ENCODE measurements at regions not wholly inside any gene's neighbourhood (a gene's known extent, or its start where the extent isn't known, plus 50 kb on each side); places are given as distances from the start of the nearest gene placed in this dataset.

GRCh38 chr5:135103575-135103853 lies 69.5 kb upstream of the PITX1 start:
- Histone ChIP-seq H4K20me1 (ENCODE audit: insufficient read depth, low read length) (no peaks in the 10 kb centered on the region), H3K36me3 (ENCODE audit: insufficient read depth, low read length) (no peaks in the 10 kb centered on the region), H3K27me3 (ENCODE audit: insufficient read depth, low read length) (no peaks in the 10 kb centered on the region), H3K27ac (ENCODE audit: low read depth, low read length) (no peak overlapping the region), H3K4me2 (ENCODE audit: insufficient read depth, low read length) (no peak overlapping the region), H3K4me3 (ENCODE audit: insufficient read depth, low read length) (no peak overlapping the region), H3K4me1 (ENCODE audit: insufficient read depth, low read length) (no peaks in the 10 kb centered on the region), H2AFZ (ENCODE audit: low read length) (no peak overlapping the region), H3K79me2 (ENCODE audit: insufficient read depth, low read length) (no peaks in the 10 kb centered on the region), H3K9me3 (ENCODE audit: low read depth, low read length) (no peaks in the 10 kb centered on the region)
- no peak for DNase-seq (ENCODE audit: insufficient read length, low spot score, missing footprints)
- TF ChIP-seq CTCF (IDR thresholded peaks at IDR 0.05; ENCODE audit: extremely low read depth, low read depth, low read length) = no peak

GRCh38 chr5:135102716-135103574 lies 68.9 kb upstream of the PITX1 start:
- no peaks in the 10 kb centered on the region for H3K27me3 ChIP-seq (ENCODE audit: insufficient read depth, low read length)
- no peak overlapping the region for H2AFZ ChIP-seq (ENCODE audit: low read length)
- DNase-seq (ENCODE audit: insufficient read length, low spot score, missing footprints) = no peak
- no peaks in the 10 kb centered on the region for H4K20me1 ChIP-seq (ENCODE audit: insufficient read depth, low read length)
- no peak overlapping the region for H3K4me2 ChIP-seq (ENCODE audit: insufficient read depth, low read length)
- TF ChIP-seq CTCF (IDR thresholded peaks at IDR 0.05; ENCODE audit: extremely low read depth, low read depth, low read length) = no peak
- H3K4me1 ChIP-seq (ENCODE audit: insufficient read depth, low read length) = no peaks in the 10 kb centered on the region
- no peaks in the 10 kb centered on the region for H3K79me2 ChIP-seq (ENCODE audit: insufficient read depth, low read length)
- H3K36me3 ChIP-seq (ENCODE audit: insufficient read depth, low read length) = no peaks in the 10 kb centered on the region
- no peak overlapping the region for H3K4me3 ChIP-seq (ENCODE audit: insufficient read depth, low read length)
- no peak overlapping the region for H3K27ac ChIP-seq (ENCODE audit: low read depth, low read length)
- no peaks in the 10 kb centered on the region for H3K9me3 ChIP-seq (ENCODE audit: low read depth, low read length)

GRCh38 chr5:135100431-135100830 lies 66.4 kb upstream of the PITX1 start:
- Histone ChIP-seq H3K4me1 (ENCODE audit: insufficient read depth, low read length) (no peaks in the 10 kb centered on the region), H3K4me2 (ENCODE audit: insufficient read depth, low read length) (no peak overlapping the region), H4K20me1 (ENCODE audit: insufficient read depth, low read length) (no peaks in the 10 kb centered on the region), H3K4me3 (ENCODE audit: insufficient read depth, low read length) (no peak overlapping the region), H3K79me2 (ENCODE audit: insufficient read depth, low read length) (no peaks in the 10 kb centered on the region), H3K9me3 (ENCODE audit: low read depth, low read length) (no peaks in the 10 kb centered on the region), H3K36me3 (ENCODE audit: insufficient read depth, low read length) (no peaks in the 10 kb centered on the region), H3K27ac (ENCODE audit: low read depth, low read length) (no peak overlapping the region), H2AFZ (ENCODE audit: low read length) (no peak overlapping the region), H3K27me3 (ENCODE audit: insufficient read depth, low read length) (no peaks in the 10 kb centered on the region)
- TF ChIP-seq CTCF (IDR thresholded peaks at IDR 0.05; ENCODE audit: extremely low read depth, low read depth, low read length) = no peak
- DNase-seq (ENCODE audit: insufficient read length, low spot score, missing footprints) = no peak

- H4K20me1 ChIP-seq (ENCODE audit: insufficient read depth, low read length) = no peaks in the 10 kb centered on the region
- no peak overlapping the region for H3K4me3 ChIP-seq (ENCODE audit: insufficient read depth, low read length)
- no peaks in the 10 kb centered on the region for H3K27me3 ChIP-seq (ENCODE audit: insufficient read depth, low read length)
- no peaks in the 10 kb centered on the region for H3K36me3 ChIP-seq (ENCODE audit: insufficient read depth, low read length)
- H3K4me2 ChIP-seq (ENCODE audit: insufficient read depth, low read length) = no peak overlapping the region
- TF ChIP-seq CTCF (IDR thresholded peaks at IDR 0.05; ENCODE audit: extremely low read depth, low read depth, low read length) = no peak
- no peaks in the 10 kb centered on the region for H3K4me1 ChIP-seq (ENCODE audit: insufficient read depth, low read length)
- H2AFZ ChIP-seq (ENCODE audit: low read length) = no peak overlapping the region
- H3K9me3 ChIP-seq (ENCODE audit: low read depth, low read length) = no peaks in the 10 kb centered on the region
- no peak for DNase-seq (ENCODE audit: insufficient read length, low spot score, missing footprints)
- H3K79me2 ChIP-seq (ENCODE audit: insufficient read depth, low read length) = no peaks in the 10 kb centered on the region
- no peak overlapping the region for H3K27ac ChIP-seq (ENCODE audit: low read depth, low read length)
Observed at GRCh38 chr5:135100011-135100410, 66.0 kb upstream of the PITX1 start.
